Endothelial cell of umbilical vein (primary cell): ENCODE measurements at regions not wholly inside any gene's neighbourhood (a gene's known extent, or its start where the extent isn't known, plus 50 kb on each side); places are given as distances from the start of the nearest gene placed in this dataset.

Experiments used
- BruUV-seq: library from RNA; stranded (reverse); fragments of 400-500 nt; replicated peaks from 2 replicates; lab custom pipeline; 2021; lab: Mats Ljungman, UMichigan
- CTCF ChIA-PET: fragments of 300-600, 350-600 bp; sonication (Branson Sonifier 250); formaldehyde crosslinking; loops from one replicate; lab custom pipeline; 2021; ENCODE audit warnings: antibody characterized with exemption, inconsistent platforms; lab: Charles Lee
- POLR2A ChIA-PET: fragments of 300-600, 350-600 bp; sonication (Branson Sonifier 250); formaldehyde crosslinking; loops from one replicate; lab custom pipeline; 2021; ENCODE audit warnings: antibody characterized with exemption, inconsistent platforms; lab: Charles Lee
- DNase-seq: peaks from one replicate; pipeline ENCODE4 v3.0.0-alpha.2; 2011; ENCODE audit warnings: low read depth, low spot score
- FAIRE-seq: peaks from 2 replicates; lab custom pipeline; 2011; peaks lifted over from hg19 to GRCh38; lab: Jason Lieb, UNC
- H2AFZ ChIP-seq: 2 replicates; pipeline ENCODE4 v1.6.0; 2012; ENCODE audit warnings: low read depth, low read length, control low read depth, inconsistent platforms
- H3K27ac ChIP-seq: 2 replicates; pipeline ENCODE4 v1.5.1; 2011; ENCODE audit warnings: low read depth, mild to moderate bottlenecking, control low read depth, low read length, moderate library complexity; ENCODE audit not compliant: insufficient read depth
- H3K27me3 ChIP-seq, 2 experiments: 2 replicates each; pipeline versions ENCODE4 v1.6.0 to v1.6.1; 2011; ENCODE audit warnings: low read length in 2 of 2, mixed read lengths in 1 of 2; ENCODE audit not compliant: control insufficient read depth in 2 of 2, insufficient read depth in 2 of 2
- H3K36me3 ChIP-seq, 2 experiments: 2 replicates in 1 of 2; 3 replicates in 1 of 2; pipeline ENCODE4 v1.5.1; 2011; ENCODE audit warnings: low read length in 2 of 2, mild to moderate bottlenecking in 1 of 2, moderate library complexity in 1 of 2; ENCODE audit not compliant: control insufficient read depth in 2 of 2, insufficient read depth in 2 of 2; ENCODE audit errors: extremely low read depth in 1 of 2
- H3K4me1 ChIP-seq: 3 replicates; pipeline ENCODE4 v1.5.1; 2011; ENCODE audit warnings: mild to moderate bottlenecking, low read length; ENCODE audit not compliant: control insufficient read depth, insufficient read depth; ENCODE audit errors: extremely low read depth
- H3K4me2 ChIP-seq: 2 replicates; pipeline ENCODE4 v1.6.1; 2011; ENCODE audit warnings: low read length, control low read depth, mixed read lengths; ENCODE audit not compliant: insufficient read depth
- H3K4me3 ChIP-seq, 3 experiments: fragments of 200-600 bp in 1 of 3; sonication (generic), shearing (Covaris generic) in 1 of 3; replicated peaks in 1 of 3; 2 replicates each; pipeline ENCODE4 v1.5.1; 2011 to 2016; ENCODE audit warnings: control low read depth in 3 of 3, low read length in 3 of 3, mild to moderate bottlenecking in 2 of 3, inconsistent platforms in 1 of 3, low read depth in 1 of 3, moderate library complexity in 1 of 3; ENCODE audit not compliant: insufficient read depth in 1 of 3
- H3K79me2 ChIP-seq: 2 replicates; pipeline ENCODE4 v1.6.0; 2012; ENCODE audit warnings: low read length, inconsistent platforms; ENCODE audit not compliant: control insufficient read depth, insufficient read depth
- H3K9ac ChIP-seq: replicated peaks from 2 replicates; pipeline ENCODE3; 2011; ENCODE audit warnings: low read length, control low read depth; ENCODE audit not compliant: insufficient read depth; ENCODE audit errors: extremely low read depth
- H3K9me1 ChIP-seq: replicated peaks from 3 replicates; pipeline ENCODE4 v1.6.0; 2011; ENCODE audit warnings: mild to moderate bottlenecking, low read length; ENCODE audit not compliant: control insufficient read depth, insufficient read depth; ENCODE audit errors: extremely low read depth
- H3K9me3 ChIP-seq: replicated peaks from 2 replicates; pipeline ENCODE4 v1.5.1; 2012; ENCODE audit warnings: low read length, inconsistent platforms; ENCODE audit not compliant: control insufficient read depth, insufficient read depth
- H4K20me1 ChIP-seq: replicated peaks from 2 replicates; pipeline ENCODE3; 2011; ENCODE audit warnings: mild to moderate bottlenecking, low read length; ENCODE audit not compliant: control insufficient read depth, insufficient read depth; ENCODE audit errors: extremely low read depth
- EZH2 ChIP-seq: IDR thresholded peaks from 2 replicates; pipeline ENCODE4 v1.6.1; 2012; ENCODE audit warnings: borderline replicate concordance, low read depth, mild to moderate bottlenecking, moderate library complexity, low read length, inconsistent platforms; ENCODE audit not compliant: severe bottlenecking
- FOS ChIP-seq: IDR thresholded peaks from 2 replicates; pipeline ENCODE4 v1.6.1; 2011; ENCODE audit warnings: mild to moderate bottlenecking, low read length, moderate library complexity, borderline replicate concordance; ENCODE audit not compliant: insufficient read depth
- GATA2 ChIP-seq: IDR thresholded peaks from 2 replicates; pipeline ENCODE4 v1.7.0; 2011; ENCODE audit warnings: low read depth, mild to moderate bottlenecking, moderate library complexity, mixed read lengths, low read length; ENCODE audit not compliant: insufficient read length, insufficient read depth
- JUN ChIP-seq: IDR thresholded peaks from 2 replicates; pipeline ENCODE4 v1.6.1; 2011; ENCODE audit warnings: borderline replicate concordance, low read depth; ENCODE audit not compliant: insufficient read length, insufficient read depth
- MYC ChIP-seq: IDR thresholded peaks from one replicate; pipeline ENCODE4 v1.6.1; 2011; ENCODE audit warnings: mild to moderate bottlenecking, low read depth, low read length
- POLR2A ChIP-seq: IDR thresholded peaks from 2 replicates; pipeline ENCODE4 v1.6.1; 2012; ENCODE audit warnings: low read depth, mild to moderate bottlenecking, control low read depth, low read length
- POLR2AphosphoS5 ChIP-seq: IDR thresholded peaks from 2 replicates; pipeline ENCODE4 v1.6.1; 2012; ENCODE audit warnings: low read depth, mild to moderate bottlenecking, control low read depth, low read length, moderate library complexity; ENCODE audit not compliant: insufficient read depth
- dilution Hi-C: fragments of 300-500 bp; cut with MboI; formaldehyde crosslinking; loops from one replicate; pipeline ENCODE4 v1.15.0; 2019; ENCODE audit warnings: low sequenced_read_pairs; ENCODE audit not compliant: extremely low pct_ligation_motif_present
- intact Hi-C: fragments of 100-400 bp; cut with micrococcal nuclease; formaldehyde crosslinking; loops from one replicate; pipeline ENCODE4 v1.10.0; 2022
- TF ChIP-seq, protein P1 (sequence below): IDR thresholded peaks from 2 replicates; pipeline ENCODE4 v1.6.1; 2011; ENCODE audit not compliant: insufficient read depth, insufficient read length
- TF ChIP-seq, protein P2 (sequence below), 2 donors: IDR thresholded peaks; 1 replicate in 1 of 2; 2 replicates in 1 of 2; pipeline ENCODE4 v1.5.1; 2011; ENCODE audit warnings: low read length in 2 of 2, mild to moderate bottlenecking in 2 of 2, moderate library complexity in 2 of 2, control low read depth in 1 of 2, inconsistent platforms in 1 of 2, low read depth in 1 of 2; ENCODE audit not compliant: insufficient read depth in 1 of 2; ENCODE audit errors: extremely low read depth in 1 of 2

DNA sequence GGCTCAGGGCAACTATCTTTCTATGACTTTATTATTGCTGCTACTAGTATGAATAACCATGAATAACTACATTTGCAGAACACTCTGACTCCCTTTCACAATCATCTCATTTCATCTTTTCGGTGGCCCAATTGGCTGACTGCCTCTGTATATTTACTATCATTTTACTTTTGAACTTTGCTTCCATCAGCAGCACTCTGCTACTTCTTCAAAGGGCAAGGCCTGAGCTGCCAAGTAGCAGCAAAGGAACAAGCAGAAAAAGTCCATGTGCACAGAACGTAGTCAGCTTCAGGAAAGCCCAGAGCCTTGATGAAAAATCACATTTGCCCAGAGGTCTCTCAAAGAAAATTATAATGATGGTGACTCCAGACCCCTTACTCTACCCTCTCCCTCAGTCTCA is 214.5 kb upstream of the PUM3 start:
- H3K27me3 ChIP-seq, result no peaks in the 10 kb centered on the region
- no peaks in the 10 kb centered on the region for H3K36me3 ChIP-seq
- H3K4me3 ChIP-seq, result no peak overlapping the region
- intact Hi-C loops, result no loop called here
- H2AFZ ChIP-seq, result no peak overlapping the region
- H3K27ac ChIP-seq, result no peak overlapping the region
- ChIA-PET POLR2A (no interaction called here), CTCF (interaction anchor here (1.4 kb wide), 1 partner anchor 10 kb away, joined by 4 read pairs; no protein-coding TSS in a partner anchor)
- dilution Hi-C loops, result no loop called here
- H3K79me2 ChIP-seq, result no peaks in the 10 kb centered on the region
- no TSS peak for BruUV-seq
- DNase-seq (no peak), FAIRE-seq (no peak)
- no peak overlapping the region for H3K9ac ChIP-seq
- H3K4me1 ChIP-seq, result no peaks in the 10 kb centered on the region
- TF ChIP-seq POLR2AphosphoS5 (no peak), MYC (no peak), FOS (no peak), EZH2 (no peak), GATA2 (no peak), POLR2A (no peak), JUN (no peak)
- TF ChIP-seq, protein P1, sequence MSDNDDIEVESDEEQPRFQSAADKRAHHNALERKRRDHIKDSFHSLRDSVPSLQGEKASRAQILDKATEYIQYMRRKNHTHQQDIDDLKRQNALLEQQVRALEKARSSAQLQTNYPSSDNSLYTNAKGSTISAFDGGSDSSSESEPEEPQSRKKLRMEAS, result no peak
- TF ChIP-seq, protein P2, sequence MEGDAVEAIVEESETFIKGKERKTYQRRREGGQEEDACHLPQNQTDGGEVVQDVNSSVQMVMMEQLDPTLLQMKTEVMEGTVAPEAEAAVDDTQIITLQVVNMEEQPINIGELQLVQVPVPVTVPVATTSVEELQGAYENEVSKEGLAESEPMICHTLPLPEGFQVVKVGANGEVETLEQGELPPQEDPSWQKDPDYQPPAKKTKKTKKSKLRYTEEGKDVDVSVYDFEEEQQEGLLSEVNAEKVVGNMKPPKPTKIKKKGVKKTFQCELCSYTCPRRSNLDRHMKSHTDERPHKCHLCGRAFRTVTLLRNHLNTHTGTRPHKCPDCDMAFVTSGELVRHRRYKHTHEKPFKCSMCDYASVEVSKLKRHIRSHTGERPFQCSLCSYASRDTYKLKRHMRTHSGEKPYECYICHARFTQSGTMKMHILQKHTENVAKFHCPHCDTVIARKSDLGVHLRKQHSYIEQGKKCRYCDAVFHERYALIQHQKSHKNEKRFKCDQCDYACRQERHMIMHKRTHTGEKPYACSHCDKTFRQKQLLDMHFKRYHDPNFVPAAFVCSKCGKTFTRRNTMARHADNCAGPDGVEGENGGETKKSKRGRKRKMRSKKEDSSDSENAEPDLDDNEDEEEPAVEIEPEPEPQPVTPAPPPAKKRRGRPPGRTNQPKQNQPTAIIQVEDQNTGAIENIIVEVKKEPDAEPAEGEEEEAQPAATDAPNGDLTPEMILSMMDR (IDR thresholded peaks at IDR 0.05; ENCODE audit: extremely low read depth in 1 of 2, insufficient read depth in 1 of 2, low read depth in 1 of 2, low read length in 2 of 2), result no peak
- no peaks in the 10 kb centered on the region for H3K9me1 ChIP-seq
- H4K20me1 ChIP-seq, result no peaks in the 10 kb centered on the region
- H3K9me3 ChIP-seq, result no peaks in the 10 kb centered on the region
- H3K4me2 ChIP-seq, result no peak overlapping the region
